B cell (primary cell): ENCODE measurements at regions not wholly inside any gene's neighbourhood (a gene's known extent, or its start where the extent isn't known, plus 50 kb on each side); places are given as distances from the start of the nearest gene placed in this dataset.

ENCODE experiments used
- ATAC-seq: fragments of 200-7000 bp; cut with Tn5 transposase; one replicate; pipeline ENCODE4 v1.10.0; 2021; ENCODE audit warnings: low read depth, mild to moderate bottlenecking, moderate number of reproducible peaks, moderate library complexity
- CTCF ChIA-PET: fragments of 350-600 bp; sonication (Branson Sonifier 250); formaldehyde crosslinking; loops from one replicate; lab custom pipeline; 2021; ENCODE audit warnings: antibody characterized with exemption, inconsistent platforms; lab: Charles Lee
- POLR2A ChIA-PET: fragments of 350-600 bp; sonication (Branson Sonifier 250); formaldehyde crosslinking; loops from one replicate; lab custom pipeline; 2021; ENCODE audit warnings: antibody characterized with exemption; lab: Charles Lee
- DNase-seq: peaks from one replicate; pipeline ENCODE4 v3.0.0; 2013
- H2AFZ ChIP-seq: 2 replicates; pipeline ENCODE4 v1.6.1; 2012; ENCODE audit warnings: mild to moderate bottlenecking, low read depth, low read length; ENCODE audit not compliant: insufficient read depth, poor library complexity, severe bottlenecking
- H3K27ac ChIP-seq, 2 donors: 1 replicate in 1 of 2; 2 replicates in 1 of 2; pipeline ENCODE4 v1.5.1; 2012 to 2013; ENCODE audit warnings: low read length in 2 of 2, mild to moderate bottlenecking in 2 of 2, moderate library complexity in 1 of 2
- H3K27me3 ChIP-seq, 4 experiments: fragments of 200-600 bp in 1 of 4; sonication (generic) in 1 of 4; replicated peaks in 1 of 4; 1 replicate in 2 of 4; 2 replicates in 2 of 4; pipeline versions ENCODE4 v1.6.1 to v1.7.0; 2013 to 2016; ENCODE audit warnings: low read length in 3 of 4, mild to moderate bottlenecking in 2 of 4, mixed read lengths in 1 of 4, moderate library complexity in 1 of 4; ENCODE audit not compliant: insufficient read depth in 4 of 4, control insufficient read depth in 3 of 4; ENCODE audit errors: control extremely low read depth in 1 of 4
- H3K36me3 ChIP-seq, 2 experiments: replicated peaks in 1 of 2; 1 replicate in 1 of 2; 2 replicates in 1 of 2; pipeline versions ENCODE4 v1.6.1 to v1.7.1; 2013; ENCODE audit warnings: low read length in 1 of 2; ENCODE audit not compliant: insufficient read depth in 2 of 2, control insufficient read depth in 1 of 2; ENCODE audit errors: control extremely low read depth in 1 of 2, extremely low read depth in 1 of 2
- H3K4me1 ChIP-seq, 2 donors: fragments of 200-600 bp in 1 of 2; sonication (generic) in 1 of 2; 1 replicate in 1 of 2; 2 replicates in 1 of 2; pipeline versions ENCODE4 v1.5.1 to v1.6.1; 2013 to 2017; ENCODE audit warnings: low read length in 2 of 2; ENCODE audit not compliant: control insufficient read depth in 2 of 2, insufficient read depth in 2 of 2
- H3K4me2 ChIP-seq: replicated peaks from 2 replicates; pipeline ENCODE3; 2012; ENCODE audit warnings: mild to moderate bottlenecking, low read depth, low read length; ENCODE audit not compliant: poor library complexity, severe bottlenecking
- H3K4me3 ChIP-seq, 5 experiments: fragments of 200-600 bp in 1 of 5; sonication (generic) in 1 of 5; 1 replicate in 3 of 5; 2 replicates in 2 of 5; pipeline versions ENCODE4 v1.5.1 to v1.7.0; 2011 to 2016; ENCODE audit warnings: low read length in 4 of 5, mild to moderate bottlenecking in 4 of 5, low read depth in 2 of 5, control low read depth in 1 of 5, moderate library complexity in 1 of 5; ENCODE audit not compliant: insufficient read depth in 1 of 5; ENCODE audit errors: control extremely low read depth in 1 of 5, extremely low read depth in 1 of 5
- H3K79me2 ChIP-seq: fragments of 200-600 bp; sonication (generic); one replicate; pipeline ENCODE4 v1.6.0; 2016; ENCODE audit warnings: low read length; ENCODE audit not compliant: control insufficient read depth, insufficient read depth
- H3K9ac ChIP-seq: fragments of 200-600 bp; sonication (generic); 2 replicates; pipeline ENCODE4 v1.6.1; 2017; ENCODE audit warnings: mild to moderate bottlenecking, low read length, moderate library complexity
- H3K9me3 ChIP-seq, 3 donors: one replicate each; pipeline versions ENCODE4 v1.6.1 to v1.7.1; 2013; ENCODE audit warnings: low read length in 2 of 3; ENCODE audit not compliant: control insufficient read depth in 2 of 3, insufficient read depth in 1 of 3; ENCODE audit errors: control extremely low read depth in 1 of 3
- H4K20me1 ChIP-seq: 2 replicates; pipeline ENCODE4 v1.6.0; 2012; ENCODE audit warnings: mild to moderate bottlenecking, low read length; ENCODE audit not compliant: insufficient read depth, control insufficient read depth, poor library complexity, severe bottlenecking
- H3K27ac Mint-ChIP-seq: one replicate; pipeline ENCODE4 v1.8.0; 2021; ENCODE audit warnings: mixed read lengths
- H3K27me3 Mint-ChIP-seq: one replicate; pipeline ENCODE4 v1.8.0; 2021; ENCODE audit warnings: mixed read lengths
- H3K4me1 Mint-ChIP-seq: one replicate; pipeline ENCODE4 v1.8.0; 2021; ENCODE audit warnings: mixed read lengths
- H3K4me3 Mint-ChIP-seq: one replicate; pipeline ENCODE4 v1.8.0; 2021; ENCODE audit warnings: mixed read lengths
- H3K9me3 Mint-ChIP-seq: one replicate; pipeline ENCODE4 v1.8.0; 2022; ENCODE audit warnings: mixed read lengths; ENCODE audit not compliant: insufficient read depth
- CTCF ChIP-seq: fragments of 200-600 bp; IDR thresholded peaks from one replicate; pipeline ENCODE4 v1.8.0; 2022; ENCODE audit warnings: antibody characterized with exemption, mild to moderate bottlenecking
- EZH2 ChIP-seq: IDR thresholded peaks from 2 replicates; pipeline ENCODE4 v1.6.1; 2012; ENCODE audit warnings: borderline replicate concordance, low read depth, mild to moderate bottlenecking, moderate library complexity, low read length; ENCODE audit not compliant: insufficient read depth, poor library complexity, severe bottlenecking
- WGBS: methylation state at CpG from one replicate; pipeline ENCODE4 v1.1.5; 2013; ENCODE audit warnings: missing lambda C conversion rate; ENCODE audit not compliant: insufficient coverage; 5-methylcytosine and 5-hydroxymethylcytosine counted together
- intact Hi-C: fragments of 100-400 bp; cut with micrococcal nuclease; formaldehyde crosslinking; loops from one replicate; pipeline ENCODE4 v1.10.0; 2022

GRCh38 chr17:77772899-77773358 lies 185.6 kb upstream of the TNRC6C start:
- Histone ChIP-seq H3K9me3 (peaks cover 0 to 4% (median 0%) of the 10 kb centered on the region in 3 donors), H3K9ac (no peak overlapping the region), H3K4me3 (no peak overlapping the region), H3K4me2 (no peak overlapping the region), H2AFZ (no peak overlapping the region), H3K27ac (no peak overlapping the region), H3K79me2 (no peaks in the 10 kb centered on the region), H4K20me1 (no peaks in the 10 kb centered on the region), H3K27me3 (peaks cover 0 to 4% (median 2%) of the 10 kb centered on the region in 4 experiments), H3K36me3 (no peaks in the 10 kb centered on the region), H3K4me1 (peaks cover 0 to 11% of the 10 kb centered on the region in 2 donors)
- POLR2A ChIA-PET = no interaction called here
- 75% methylated on average over 5 of the region's 6 CpGs for WGBS
- H3K27me3 Mint-ChIP-seq = peaks cover 8% of the 10 kb centered on the region
- no peak overlapping the region for H3K27ac Mint-ChIP-seq
- no peak for TF ChIP-seq CTCF
- no peaks in the 10 kb centered on the region for H3K9me3 Mint-ChIP-seq
- CTCF ChIA-PET = interaction anchor here (0.6 to 7.2 kb wide), 11 partner anchors 57 to 512 kb away, joined by 3 to 149 read pairs (median 5); partner anchors contain the start of gene TNRC6C
- intact Hi-C loops = loop anchor here (1.0 to 5.0 kb wide), 3 partner anchors 109 to 231 kb away; partner anchors contain the start of gene TNRC6C
- DNase-seq = no peak
- peaks cover 13% of the 10 kb centered on the region for H3K4me1 Mint-ChIP-seq
- no peak for ATAC-seq
- H3K4me3 Mint-ChIP-seq = no peak overlapping the region

GRCh38 chr17:77774182-77774581 lies 184.3 kb upstream of the TNRC6C start:
- DNase-seq (no peak), ATAC-seq (no peak)
- Histone ChIP-seq H3K27ac (no peak overlapping the region), H3K4me2 (no peak overlapping the region), H3K9ac (no peak overlapping the region), H3K36me3 (no peaks in the 10 kb centered on the region), H3K79me2 (no peaks in the 10 kb centered on the region), H4K20me1 (no peaks in the 10 kb centered on the region), H2AFZ (no peak overlapping the region), H3K27me3 (peaks cover 0 to 4% (median under 1%) of the 10 kb centered on the region in 4 experiments), H3K9me3 (peaks cover 0 to 4% (median 0%) of the 10 kb centered on the region in 3 donors), H3K4me3 (no peak overlapping the region), H3K4me1 (peaks cover 0 to 11% of the 10 kb centered on the region in 2 donors)
- TF ChIP-seq EZH2 (no peak), CTCF (no peak)
- no peaks in the 10 kb centered on the region for H3K9me3 Mint-ChIP-seq
- H3K27ac Mint-ChIP-seq = no peak overlapping the region
- H3K4me1 Mint-ChIP-seq = peaks cover 13% of the 10 kb centered on the region
- ChIA-PET POLR2A (no interaction called here), CTCF (interaction anchor here (1.4 to 7.2 kb wide), 5 partner anchors 184 to 245 kb away, joined by 4 to 149 read pairs (median 6); partner anchors contain the start of gene TNRC6C)
- 93% methylated on average over 13 of the region's 13 CpGs for whole genome bisulfite sequencing
- intact Hi-C loops = loop anchor here (5.0 kb wide), 2 partner anchors 108 to 183 kb away; partner anchors contain the start of gene TNRC6C
- H3K27me3 Mint-ChIP-seq = peaks cover 15% of the 10 kb centered on the region
- H3K4me3 Mint-ChIP-seq = no peak overlapping the region
